DMS53 (cell line): ENCODE measurements at regions not wholly inside any gene's neighbourhood (a gene's known extent, or its start where the extent isn't known, plus 50 kb on each side); places are given as distances from the start of the nearest gene placed in this dataset.
"Not testable (repeated sequence)": the region's sequence is repeated elsewhere in the genome, so short reads cannot be mapped to it uniquely, and the experiment has no call there.

ENCODE experiments used
- DNase-seq: peaks from one replicate; lab custom pipeline; 2025; lab: John Stamatoyannopoulos, UW

DNA sequence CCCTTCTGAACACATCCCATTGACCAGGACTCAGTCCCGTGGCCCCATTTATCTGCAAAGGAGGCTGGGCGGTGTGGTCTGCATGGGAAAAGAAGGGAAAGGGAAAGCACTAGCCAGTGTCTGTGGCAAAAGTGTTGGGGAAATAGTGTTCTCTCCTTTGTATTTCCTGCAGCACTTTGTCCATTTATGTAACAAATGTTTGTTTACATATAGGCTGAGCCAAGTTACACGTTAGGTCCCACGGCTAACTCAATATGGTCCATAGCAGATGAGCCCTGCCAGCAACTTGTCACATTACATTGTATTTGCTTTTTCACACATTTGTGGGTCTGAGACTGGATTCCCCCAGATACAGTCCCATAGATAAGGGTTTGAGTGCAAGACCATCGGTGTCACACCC is 260.5 kb downstream of the MSX2 start:
- DNase-seq, result no peak

DNA sequence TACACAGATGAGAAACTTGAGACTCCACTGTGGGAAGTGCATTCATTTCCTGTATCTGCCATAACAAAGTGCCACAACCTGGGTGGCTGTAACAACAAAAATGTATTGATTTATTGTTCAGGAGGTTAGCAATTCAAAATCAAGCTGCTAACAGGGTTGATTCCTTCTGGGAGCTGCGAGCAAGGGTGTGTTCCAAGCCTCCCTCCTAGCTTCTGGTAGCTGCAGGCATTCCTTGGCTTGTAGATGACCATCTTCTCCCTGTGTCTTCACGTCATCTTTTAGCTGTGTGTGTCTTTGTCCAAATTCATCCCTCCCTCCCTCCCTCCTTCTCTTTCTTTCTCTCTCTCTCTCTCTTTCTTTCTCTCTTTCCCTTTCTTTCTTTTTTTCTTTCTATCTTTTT is 258.1 kb downstream of the MSX2 start:
- no peak for DNase-seq

DNA sequence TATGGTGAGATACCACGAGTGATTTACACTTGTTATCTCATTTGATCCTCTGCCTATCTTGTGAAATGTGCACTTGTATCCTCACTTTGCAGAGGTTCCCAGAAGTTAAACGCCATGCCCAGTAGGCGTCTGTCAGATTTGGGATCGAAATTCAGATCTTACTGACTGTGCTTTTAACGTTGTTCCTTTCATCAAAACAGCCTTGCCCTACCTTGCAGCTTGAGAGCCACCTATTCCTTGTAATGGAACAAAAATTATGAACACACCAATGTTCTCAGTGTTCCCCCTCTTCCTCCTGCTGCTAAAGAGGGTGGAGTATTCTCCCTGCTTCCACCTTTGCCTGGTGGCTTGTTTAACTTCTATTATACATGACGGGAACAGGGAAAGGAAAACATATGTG is 257.0 kb downstream of the MSX2 start:
- no peak for DNase-seq

- no peak for DNase-seq
These were observed 256.6 kb downstream of the MSX2 start for GRCh38 chr5:174980952-174981351.

- DNase-seq, result peak; percentile 98
These were observed 247.9 kb downstream of the MSX2 start for GRCh38 chr5:174972291-174972690.

DNA sequence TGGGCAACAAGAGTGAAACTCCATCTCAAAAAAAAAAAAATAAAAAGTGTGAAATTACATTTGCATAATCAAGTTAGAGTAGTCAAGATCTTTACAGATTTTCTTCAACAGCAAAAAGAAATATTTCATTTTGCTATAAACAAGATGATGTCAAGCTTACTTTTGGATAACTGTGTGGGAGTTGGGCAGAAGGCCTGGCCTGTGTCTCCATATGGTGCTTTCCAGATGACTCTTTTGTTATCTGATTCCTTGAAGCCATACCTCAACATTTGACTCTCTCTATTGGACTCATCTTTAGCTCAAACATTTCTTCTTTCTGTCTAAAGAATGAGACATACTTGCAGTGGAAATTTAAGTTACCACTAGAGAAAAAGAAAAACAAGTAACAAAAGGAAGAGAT is 246.8 kb downstream of the MSX2 start:
- peak; percentile 23 for DNase-seq

GRCh38 chr5:174970502-174970901 is 246.1 kb downstream of the MSX2 start:
- no peak for DNase-seq

DNA sequence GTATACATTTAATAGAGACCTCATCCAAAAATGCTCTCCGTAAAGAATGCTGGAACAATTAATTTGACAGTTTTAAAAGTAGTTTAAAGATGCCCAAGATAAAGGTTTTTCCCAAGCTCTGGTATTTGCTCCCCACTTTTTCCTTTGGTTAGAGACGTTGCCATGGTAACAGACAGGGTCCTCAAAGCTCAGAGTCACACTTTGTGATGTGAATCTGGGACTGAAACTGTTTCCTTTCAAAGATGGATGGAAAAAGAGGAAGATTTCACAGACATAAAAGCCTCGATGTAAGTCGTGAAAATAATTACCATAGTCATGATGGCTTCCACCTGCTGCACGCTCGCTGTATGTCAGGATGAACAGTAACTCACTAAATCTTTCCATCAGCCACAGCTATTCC is 229.5 kb downstream of the MSX2 start:
- DNase-seq, result no peak

DNA sequence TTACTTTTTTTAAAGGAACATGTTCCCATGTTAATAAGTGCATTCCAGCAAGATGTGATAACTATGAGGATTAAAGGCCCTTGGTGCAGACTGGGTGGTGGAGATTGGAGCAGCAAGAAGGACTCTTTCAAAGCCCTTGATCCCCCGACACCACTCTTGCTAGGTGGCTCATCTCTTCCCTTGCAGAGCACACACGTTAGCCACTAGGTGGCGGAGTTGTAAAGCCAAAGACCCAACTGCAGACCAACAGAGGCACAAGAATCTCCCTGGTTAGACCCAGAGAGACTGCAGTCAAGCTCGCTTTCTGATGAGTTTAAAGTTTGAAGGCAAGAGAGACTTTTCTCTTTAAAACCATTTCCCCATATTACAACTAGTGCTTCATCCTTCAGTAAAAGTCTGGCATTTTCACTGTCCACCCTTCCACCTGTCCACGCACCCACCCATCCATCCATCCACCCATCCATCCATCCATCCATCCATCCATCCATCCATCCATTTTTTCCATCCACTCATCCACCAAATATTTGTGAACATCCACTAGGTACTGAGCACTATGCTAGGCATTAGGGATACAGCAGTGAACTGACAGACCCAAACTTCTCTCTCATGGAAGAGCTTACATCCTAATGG is 226.9 kb downstream of the MSX2 start:
- DNase-seq, result peak; percentile 93

DNA sequence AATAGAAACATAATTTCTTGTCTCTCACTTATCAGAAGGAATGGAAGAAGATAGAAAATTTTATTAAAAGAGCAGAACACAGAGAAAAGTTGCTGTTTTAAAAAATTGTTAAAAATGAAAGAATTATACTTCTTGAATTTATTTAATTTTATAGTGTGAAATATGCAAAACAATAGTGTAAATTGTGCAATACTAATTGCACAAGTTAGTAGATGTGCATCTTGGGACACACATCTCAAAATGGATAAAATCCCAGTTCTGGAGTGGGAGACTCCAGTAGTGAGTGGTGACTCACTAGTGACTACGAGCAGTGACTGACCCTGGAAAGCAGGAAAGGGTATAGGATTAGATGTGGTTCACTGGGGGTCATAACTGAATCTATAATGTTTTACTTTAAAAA is 223.2 kb downstream of the MSX2 start:
- no peak for DNase-seq

GRCh38 chr5:174945853-174946252 is 221.5 kb downstream of the MSX2 start:
- no peak for DNase-seq

GRCh38 chr5:174943785-174944184 is 219.4 kb downstream of the MSX2 start:
- no peak for DNase-seq

DNA sequence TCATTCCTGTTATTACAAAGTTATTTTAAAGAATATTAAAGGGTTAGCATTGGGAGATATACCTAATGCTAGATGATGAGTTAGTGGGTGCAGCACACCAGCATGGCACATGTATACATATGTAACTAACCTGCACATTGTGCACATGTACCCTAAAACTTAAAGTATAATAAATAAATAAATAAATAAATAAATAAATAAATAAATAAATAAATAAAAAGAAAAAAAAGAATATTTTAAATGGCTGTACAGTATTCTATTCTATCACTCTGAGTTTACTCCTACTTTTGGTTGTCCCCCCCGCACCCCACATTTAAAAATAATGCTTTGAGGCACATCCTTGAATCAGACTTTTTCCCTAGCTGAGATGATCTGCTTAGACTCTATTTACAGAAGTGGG is 218.6 kb downstream of the MSX2 start:
- not testable (repeated sequence) for DNase-seq

- no peak for DNase-seq
These were observed 213.1 kb downstream of the MSX2 start for GRCh38 chr5:174937201-174938123.

- peak; percentile 79 for DNase-seq
These were observed 211.6 kb downstream of the MSX2 start for GRCh38 chr5:174935854-174936474.

DNA sequence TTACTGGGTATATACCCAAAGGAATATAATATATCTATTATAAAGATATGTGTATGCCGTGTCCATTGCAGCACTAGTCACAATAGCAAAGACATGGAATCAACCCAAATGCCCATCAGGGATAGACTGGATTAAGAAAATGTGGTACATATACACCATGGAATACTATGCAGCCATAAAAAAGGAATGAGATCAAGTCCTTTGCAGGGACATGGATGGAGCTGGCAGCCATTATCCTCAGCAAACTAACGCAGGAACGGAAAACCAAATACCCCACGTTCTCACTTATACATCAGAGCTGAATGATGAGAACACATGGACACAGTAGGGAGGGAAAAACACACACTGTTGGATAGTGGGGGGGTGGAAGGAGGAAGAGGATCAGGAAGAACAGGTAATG is 206.7 kb downstream of the MSX2 start:
- DNase-seq, result not testable (repeated sequence)

- DNase-seq, result no peak
These were observed 201.2 kb downstream of the MSX2 start for GRCh38 chr5:174925586-174925985.

DNA sequence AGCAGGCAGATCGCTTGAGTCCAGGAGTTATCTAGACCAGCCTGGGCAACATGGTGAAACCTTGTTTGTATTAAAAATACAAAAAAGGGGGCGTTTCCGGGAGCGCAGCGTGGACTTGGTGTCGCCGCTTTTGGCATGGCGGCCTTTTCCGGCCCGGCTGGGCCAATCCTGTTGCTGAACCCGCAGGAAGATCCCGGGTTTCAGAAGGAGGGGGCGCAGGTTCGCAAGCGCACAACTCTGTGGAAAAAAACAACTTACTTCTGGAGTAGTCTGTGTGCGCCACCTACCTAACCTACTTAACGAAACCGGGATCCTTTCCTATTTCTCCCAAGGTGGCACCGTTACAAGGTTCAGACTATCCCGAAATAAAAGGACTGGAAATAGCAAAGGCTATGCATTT is 198.6 kb downstream of the MSX2 start:
- DNase-seq, result no peak

DNA sequence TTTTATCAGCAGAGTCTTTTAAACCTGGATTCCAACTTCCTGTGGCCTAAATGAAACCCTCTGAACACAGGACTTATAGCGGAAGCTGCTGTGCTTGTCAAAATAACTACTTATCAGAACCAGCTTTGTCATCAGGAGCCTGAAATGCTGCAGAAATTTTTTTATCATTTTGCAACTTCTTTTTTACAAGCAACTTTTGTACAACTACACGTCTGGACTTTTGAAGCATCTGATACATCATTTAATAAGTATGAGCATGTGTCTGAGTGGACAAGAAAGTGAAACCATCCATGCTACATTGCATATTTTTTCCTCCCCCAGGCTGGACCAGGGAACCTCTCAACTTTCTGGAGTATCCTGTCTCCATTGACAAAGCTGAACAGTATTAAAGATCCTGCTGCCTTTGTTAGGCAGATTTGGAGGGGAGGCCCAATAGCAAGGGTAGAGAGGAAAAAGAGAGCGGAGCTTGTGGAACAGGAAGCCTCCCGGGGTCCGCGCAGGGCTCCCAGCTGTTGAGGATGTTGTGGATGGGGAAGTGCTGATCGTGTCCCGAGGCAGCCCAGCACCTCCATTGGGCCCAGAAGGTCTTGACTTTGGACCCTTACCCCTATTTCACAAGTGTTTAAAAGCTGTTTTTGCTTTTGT is 196.6 kb downstream of the MSX2 start:
- DNase-seq, result no peak

- DNase-seq, result no peak
These were observed 195.0 kb downstream of the MSX2 start for GRCh38 chr5:174919351-174919750.

- no peak for DNase-seq
These were observed 194.3 kb downstream of the MSX2 start for GRCh38 chr5:174918655-174919054.

DNA sequence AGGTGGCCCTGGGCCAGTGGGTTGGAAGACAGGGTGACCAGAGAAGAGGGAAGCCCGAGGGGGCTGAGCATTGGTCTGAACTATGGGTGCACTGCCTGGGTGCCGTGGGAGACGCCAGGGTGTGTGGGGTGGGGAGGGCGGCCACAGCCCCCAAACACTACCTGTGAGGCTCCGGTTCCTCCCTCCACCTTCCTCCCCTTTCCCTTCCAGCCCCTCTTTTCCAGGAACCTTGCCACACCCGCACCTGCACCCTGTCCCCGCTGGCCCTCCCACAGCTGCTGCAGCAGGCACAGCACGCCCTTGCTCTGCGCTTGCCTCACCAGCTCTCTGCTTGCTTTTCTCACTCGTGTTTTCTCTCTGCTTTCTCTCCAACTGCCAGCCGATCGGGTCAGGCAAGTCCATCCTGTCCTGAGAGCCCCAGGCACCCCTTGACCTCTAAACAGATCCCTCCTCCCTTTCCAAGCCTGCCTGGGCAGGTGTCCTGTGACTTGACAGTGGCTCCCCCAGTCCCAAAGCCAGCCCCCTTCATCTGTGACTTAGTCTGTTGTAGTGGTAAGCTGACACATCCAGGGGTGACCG is 193.7 kb downstream of the MSX2 start:
- no peak for DNase-seq
